ENCODE measurements at regions not wholly inside any gene's neighbourhood (a gene's known extent, or its start where the extent isn't known, plus 50 kb on each side); places are given as distances from the start of the nearest gene placed in this dataset.
A peak's percentile ranks its signal among the peaks of the same experiment; 100 is the strongest.

- TF ChIP-seq RAD21 (IDR thresholded peaks at IDR 0.05): no peak
These were observed 306.9 kb upstream of the PPARGC1A start (continued) for GRCh38 chr4:24196785-24197184.

DNA sequence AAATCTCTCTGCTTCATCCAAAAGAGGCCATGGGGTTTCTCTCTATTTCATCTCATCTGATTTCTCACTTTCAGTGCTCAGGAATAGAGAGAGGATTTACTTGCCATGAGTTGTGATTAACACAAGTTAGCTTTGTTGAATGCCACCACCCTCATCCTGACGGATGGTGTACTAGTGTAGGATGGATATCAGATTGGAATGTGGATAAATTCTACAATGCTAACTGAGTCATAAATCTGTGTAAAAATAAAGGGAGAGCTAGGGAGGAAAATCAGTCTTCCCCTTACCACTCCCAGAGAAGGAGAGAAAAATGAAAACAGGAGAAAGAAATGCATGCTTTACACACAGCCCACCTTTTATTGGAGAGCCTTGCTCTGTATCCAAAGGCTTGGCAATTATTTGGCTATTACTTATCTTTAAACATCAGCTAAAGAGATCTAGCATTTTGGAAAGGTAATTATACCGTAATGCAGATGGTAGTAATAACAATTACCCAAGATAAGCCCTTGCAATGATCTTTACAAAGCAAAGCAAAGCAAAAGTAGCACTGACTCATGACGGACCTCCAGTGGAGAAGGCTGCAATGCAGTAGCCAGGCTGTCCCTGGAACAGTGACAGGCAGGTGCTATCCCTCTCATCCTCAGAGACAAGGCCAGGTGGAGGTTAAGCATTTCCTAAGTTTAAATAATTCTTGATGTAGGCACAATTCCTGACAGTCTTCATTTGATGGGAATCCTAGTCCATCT is 306.3 kb upstream of the PPARGC1A start:
- no peak overlapping the region for H3K4me3 ChIP-seq (ENCODE audit: low read depth in 1 of 3, low read length in 3 of 3)
- DNase-seq (ENCODE audit: low spot score): no peak
- TF ChIP-seq, protein P1, sequence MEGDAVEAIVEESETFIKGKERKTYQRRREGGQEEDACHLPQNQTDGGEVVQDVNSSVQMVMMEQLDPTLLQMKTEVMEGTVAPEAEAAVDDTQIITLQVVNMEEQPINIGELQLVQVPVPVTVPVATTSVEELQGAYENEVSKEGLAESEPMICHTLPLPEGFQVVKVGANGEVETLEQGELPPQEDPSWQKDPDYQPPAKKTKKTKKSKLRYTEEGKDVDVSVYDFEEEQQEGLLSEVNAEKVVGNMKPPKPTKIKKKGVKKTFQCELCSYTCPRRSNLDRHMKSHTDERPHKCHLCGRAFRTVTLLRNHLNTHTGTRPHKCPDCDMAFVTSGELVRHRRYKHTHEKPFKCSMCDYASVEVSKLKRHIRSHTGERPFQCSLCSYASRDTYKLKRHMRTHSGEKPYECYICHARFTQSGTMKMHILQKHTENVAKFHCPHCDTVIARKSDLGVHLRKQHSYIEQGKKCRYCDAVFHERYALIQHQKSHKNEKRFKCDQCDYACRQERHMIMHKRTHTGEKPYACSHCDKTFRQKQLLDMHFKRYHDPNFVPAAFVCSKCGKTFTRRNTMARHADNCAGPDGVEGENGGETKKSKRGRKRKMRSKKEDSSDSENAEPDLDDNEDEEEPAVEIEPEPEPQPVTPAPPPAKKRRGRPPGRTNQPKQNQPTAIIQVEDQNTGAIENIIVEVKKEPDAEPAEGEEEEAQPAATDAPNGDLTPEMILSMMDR (IDR thresholded peaks at IDR 0.05; ENCODE audit: low read depth, low read length, missing input control): peak; percentile 13
- TF ChIP-seq FOXA1 (IDR thresholded peaks at IDR 0.05): no peak
- TF ChIP-seq TAF1 (conservative IDR thresholded peaks at IDR 0.05): no peak
- TF ChIP-seq GABPA (IDR thresholded peaks at IDR 0.05 in 1 of 2, conservative IDR thresholded peaks at IDR 0.05 in 1 of 2): no peak
- TF ChIP-seq, protein P2, sequence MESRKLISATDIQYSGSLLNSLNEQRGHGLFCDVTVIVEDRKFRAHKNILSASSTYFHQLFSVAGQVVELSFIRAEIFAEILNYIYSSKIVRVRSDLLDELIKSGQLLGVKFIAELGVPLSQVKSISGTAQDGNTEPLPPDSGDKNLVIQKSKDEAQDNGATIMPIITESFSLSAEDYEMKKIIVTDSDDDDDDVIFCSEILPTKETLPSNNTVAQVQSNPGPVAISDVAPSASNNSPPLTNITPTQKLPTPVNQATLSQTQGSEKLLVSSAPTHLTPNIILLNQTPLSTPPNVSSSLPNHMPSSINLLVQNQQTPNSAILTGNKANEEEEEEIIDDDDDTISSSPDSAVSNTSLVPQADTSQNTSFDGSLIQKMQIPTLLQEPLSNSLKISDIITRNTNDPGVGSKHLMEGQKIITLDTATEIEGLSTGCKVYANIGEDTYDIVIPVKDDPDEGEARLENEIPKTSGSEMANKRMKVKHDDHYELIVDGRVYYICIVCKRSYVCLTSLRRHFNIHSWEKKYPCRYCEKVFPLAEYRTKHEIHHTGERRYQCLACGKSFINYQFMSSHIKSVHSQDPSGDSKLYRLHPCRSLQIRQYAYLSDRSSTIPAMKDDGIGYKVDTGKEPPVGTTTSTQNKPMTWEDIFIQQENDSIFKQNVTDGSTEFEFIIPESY (IDR thresholded peaks at IDR 0.05): no peak
- peak; percentile 64 to 72 for TF ChIP-seq RAD21 (IDR thresholded peaks at IDR 0.05)
- TF ChIP-seq, protein P3, sequence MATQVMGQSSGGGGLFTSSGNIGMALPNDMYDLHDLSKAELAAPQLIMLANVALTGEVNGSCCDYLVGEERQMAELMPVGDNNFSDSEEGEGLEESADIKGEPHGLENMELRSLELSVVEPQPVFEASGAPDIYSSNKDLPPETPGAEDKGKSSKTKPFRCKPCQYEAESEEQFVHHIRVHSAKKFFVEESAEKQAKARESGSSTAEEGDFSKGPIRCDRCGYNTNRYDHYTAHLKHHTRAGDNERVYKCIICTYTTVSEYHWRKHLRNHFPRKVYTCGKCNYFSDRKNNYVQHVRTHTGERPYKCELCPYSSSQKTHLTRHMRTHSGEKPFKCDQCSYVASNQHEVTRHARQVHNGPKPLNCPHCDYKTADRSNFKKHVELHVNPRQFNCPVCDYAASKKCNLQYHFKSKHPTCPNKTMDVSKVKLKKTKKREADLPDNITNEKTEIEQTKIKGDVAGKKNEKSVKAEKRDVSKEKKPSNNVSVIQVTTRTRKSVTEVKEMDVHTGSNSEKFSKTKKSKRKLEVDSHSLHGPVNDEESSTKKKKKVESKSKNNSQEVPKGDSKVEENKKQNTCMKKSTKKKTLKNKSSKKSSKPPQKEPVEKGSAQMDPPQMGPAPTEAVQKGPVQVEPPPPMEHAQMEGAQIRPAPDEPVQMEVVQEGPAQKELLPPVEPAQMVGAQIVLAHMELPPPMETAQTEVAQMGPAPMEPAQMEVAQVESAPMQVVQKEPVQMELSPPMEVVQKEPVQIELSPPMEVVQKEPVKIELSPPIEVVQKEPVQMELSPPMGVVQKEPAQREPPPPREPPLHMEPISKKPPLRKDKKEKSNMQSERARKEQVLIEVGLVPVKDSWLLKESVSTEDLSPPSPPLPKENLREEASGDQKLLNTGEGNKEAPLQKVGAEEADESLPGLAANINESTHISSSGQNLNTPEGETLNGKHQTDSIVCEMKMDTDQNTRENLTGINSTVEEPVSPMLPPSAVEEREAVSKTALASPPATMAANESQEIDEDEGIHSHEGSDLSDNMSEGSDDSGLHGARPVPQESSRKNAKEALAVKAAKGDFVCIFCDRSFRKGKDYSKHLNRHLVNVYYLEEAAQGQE (IDR thresholded peaks at IDR 0.05): no peak

DNA sequence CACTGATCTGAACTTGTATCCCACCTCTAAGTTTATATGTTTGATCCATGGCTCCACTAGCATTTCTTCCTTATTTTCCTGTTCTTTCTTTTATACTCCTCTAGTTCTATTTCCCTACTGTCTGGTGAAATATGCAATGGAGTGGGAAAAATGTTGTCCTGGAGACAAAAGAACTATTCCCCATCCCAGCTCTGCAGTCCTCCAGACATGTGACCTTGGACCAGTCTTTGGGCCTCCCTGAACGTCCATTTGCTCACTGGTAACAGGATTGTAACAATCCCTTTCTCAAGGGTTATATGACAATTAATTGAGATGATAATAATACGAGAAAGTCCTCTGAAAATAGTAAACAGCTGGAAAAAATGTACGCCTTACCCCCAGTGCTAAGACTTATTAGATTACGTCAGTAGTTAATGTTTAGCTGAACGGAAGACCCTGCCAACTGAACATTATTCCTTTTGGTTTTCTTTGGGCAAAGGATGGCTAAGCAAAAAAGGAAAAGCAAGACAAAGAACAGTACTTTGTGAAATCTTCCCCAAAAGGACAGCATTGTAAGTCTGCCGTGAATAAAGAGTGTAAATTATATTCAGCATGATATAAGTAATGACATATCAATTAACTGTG is 302.3 kb upstream of the PPARGC1A start:
- 43% methylated on average over 6 of the region's 6 CpGs for WGBS
- no peaks in the 10 kb centered on the region for H3K9me3 ChIP-seq (ENCODE audit: control insufficient read depth in 4 of 4, low read length in 3 of 4)
- peak overlapping the region; percentile 36 to 43 for H3K27ac ChIP-seq (ENCODE audit: low read depth in 1 of 2, low read length in 2 of 2)
- no peak overlapping the region for H3K4me3 ChIP-seq (ENCODE audit: low read depth in 1 of 3, low read length in 3 of 3)
- DNase-seq (ENCODE audit: low spot score): no peak
- no peaks in the 10 kb centered on the region for H3K27me3 ChIP-seq (ENCODE audit: control insufficient read depth in 4 of 4, insufficient read depth in 4 of 4, low read length in 3 of 4)
- H3K36me3 ChIP-seq (ENCODE audit: control insufficient read depth in 4 of 4, insufficient read depth in 3 of 4, low read depth in 1 of 4, low read length in 3 of 4): no peaks in the 10 kb centered on the region
- peaks cover 0 to 8% (median 1%) of the 10 kb centered on the region in 4 donors for H3K4me1 ChIP-seq (ENCODE audit: control insufficient read depth in 4 of 4, insufficient read depth in 4 of 4, low read length in 3 of 4)
- H3K9ac ChIP-seq (ENCODE audit: low read depth in 1 of 2, low read length in 2 of 2): no peak overlapping the region
- TF ChIP-seq SP1 (IDR thresholded peaks at IDR 0.05) (no peak), FOXA2 (IDR thresholded peaks at IDR 0.05) (no peak), EGR1 (IDR thresholded peaks at IDR 0.05; ENCODE audit: low read depth in 2 of 2) (no peak), TAF1 (conservative IDR thresholded peaks at IDR 0.05) (no peak), NR2F2 (IDR thresholded peaks at IDR 0.05) (no peak)
- TF ChIP-seq, protein P3 (IDR thresholded peaks at IDR 0.05): no peak
- TF ChIP-seq, protein P2 (IDR thresholded peaks at IDR 0.05): no peak

More for the DNA sequence above, 306.3 kb upstream of the PPARGC1A start:
- H3K27me3 ChIP-seq (ENCODE audit: control insufficient read depth in 4 of 4, insufficient read depth in 4 of 4, low read length in 3 of 4): no peaks in the 10 kb centered on the region
- no peak overlapping the region for H3K27ac ChIP-seq (ENCODE audit: low read depth in 1 of 2, low read length in 2 of 2)
- peaks cover 0 to 8% (median 1%) of the 10 kb centered on the region in 4 donors for H3K4me1 ChIP-seq (ENCODE audit: control insufficient read depth in 4 of 4, insufficient read depth in 4 of 4, low read length in 3 of 4)
- no peaks in the 10 kb centered on the region for H3K36me3 ChIP-seq (ENCODE audit: control insufficient read depth in 4 of 4, insufficient read depth in 3 of 4, low read depth in 1 of 4, low read length in 3 of 4)
- H3K9me3 ChIP-seq (ENCODE audit: control insufficient read depth in 4 of 4, low read length in 3 of 4): no peaks in the 10 kb centered on the region
- no peak overlapping the region for H3K9ac ChIP-seq (ENCODE audit: low read depth in 1 of 2, low read length in 2 of 2)
- WGBS: 75% methylated on average over 3 of the region's 3 CpGs
